Loucy (cell line): ENCODE measurements at regions not wholly inside any gene's neighbourhood (a gene's known extent, or its start where the extent isn't known, plus 50 kb on each side); places are given as distances from the start of the nearest gene placed in this dataset.

Experiments used
- H2AFZ ChIP-seq: fragments of 200-600 bp; sonication (generic); 2 replicates; pipeline ENCODE4 v1.6.0; 2016; ENCODE audit warnings: antibody characterized with exemption, mild to moderate bottlenecking, low read length, moderate library complexity
- H3F3A ChIP-seq: fragments of 200-600 bp; 2 replicates; pipeline ENCODE4 v1.6.0; 2016; ENCODE audit warnings: antibody characterized with exemption, low read depth, mild to moderate bottlenecking
- H3K27me3 ChIP-seq: fragments of 200-600 bp; sonication (generic); 2 replicates; pipeline ENCODE4 v1.6.1; 2014; ENCODE audit warnings: low read length, mild to moderate bottlenecking; ENCODE audit not compliant: insufficient read depth, poor library complexity, severe bottlenecking
- H3K36me3 ChIP-seq: fragments of 200-600 bp; sonication (generic); 2 replicates; pipeline ENCODE4 v1.6.1; 2016; ENCODE audit warnings: low read length; ENCODE audit not compliant: insufficient read depth
- H3K4me1 ChIP-seq: fragments of 200-600 bp; sonication (generic); 2 replicates; pipeline ENCODE4 v1.5.1; 2014; ENCODE audit warnings: low read length, mild to moderate bottlenecking; ENCODE audit not compliant: insufficient read depth, poor library complexity, severe bottlenecking
- H3K4me2 ChIP-seq: fragments of 200-600 bp; sonication (generic); 2 replicates; pipeline ENCODE4 v1.6.0; 2014; ENCODE audit warnings: antibody characterized with exemption, low read length, low read depth, mild to moderate bottlenecking; ENCODE audit not compliant: poor library complexity, severe bottlenecking
- H3K4me3 ChIP-seq: fragments of 200-600 bp; sonication (generic); 2 replicates; pipeline ENCODE4 v1.5.1; 2014; ENCODE audit warnings: low read length, mild to moderate bottlenecking, mixed read lengths; ENCODE audit not compliant: poor library complexity, severe bottlenecking
- H3K79me2 ChIP-seq: fragments of 200-600 bp; sonication (generic); 2 replicates; pipeline ENCODE4 v1.6.1; 2014; ENCODE audit warnings: low read length; ENCODE audit not compliant: insufficient read depth
- H3K9ac ChIP-seq: fragments of 200-600 bp; sonication (generic); 2 replicates; pipeline ENCODE4 v1.6.0; 2014; ENCODE audit warnings: mild to moderate bottlenecking, low read depth, low read length, moderate library complexity; ENCODE audit not compliant: poor library complexity, severe bottlenecking
- H3K9me2 ChIP-seq: fragments of 200-600 bp; sonication (generic); replicated peaks from 2 replicates; pipeline ENCODE4 v1.6.1; 2016; ENCODE audit warnings: low read depth, low read length, mixed read lengths
- H3K9me3 ChIP-seq: fragments of 200-600 bp; sonication (generic); 2 replicates; pipeline ENCODE4 v1.6.1; 2014; ENCODE audit warnings: mild to moderate bottlenecking, antibody characterized with exemption, low read length, low read depth; ENCODE audit not compliant: insufficient read depth
- H4K20me1 ChIP-seq: fragments of 200-600 bp; sonication (generic); 2 replicates; pipeline ENCODE4 v1.6.0; 2014; ENCODE audit warnings: antibody characterized with exemption, low read length, mild to moderate bottlenecking; ENCODE audit not compliant: insufficient read depth, poor library complexity, severe bottlenecking
- CTCF ChIP-seq: fragments of 200-600 bp; sonication (generic); conservative IDR thresholded peaks from 2 replicates; pipeline ENCODE4 v1.5.1; 2014; ENCODE audit warnings: mild to moderate bottlenecking, antibody characterized with exemption, low read length
- EZH2phosphoT487 ChIP-seq: fragments of 200-600 bp; IDR thresholded peaks from 2 replicates; pipeline ENCODE4 v1.6.1; 2018; ENCODE audit warnings: antibody characterized with exemption, mild to moderate bottlenecking, moderate library complexity, borderline replicate concordance

- no peaks in the 10 kb centered on the region for H3F3A ChIP-seq
- no peak overlapping the region for H2AFZ ChIP-seq
- H3K9ac ChIP-seq = no peak overlapping the region
- H4K20me1 ChIP-seq = no peaks in the 10 kb centered on the region
- no peaks in the 10 kb centered on the region for H3K4me1 ChIP-seq
- no peaks in the 10 kb centered on the region for H3K36me3 ChIP-seq
- H3K4me3 ChIP-seq = no peak overlapping the region
- no peak overlapping the region for H3K4me2 ChIP-seq
- no peaks in the 10 kb centered on the region for H3K27me3 ChIP-seq
- H3K79me2 ChIP-seq = no peaks in the 10 kb centered on the region
- H3K9me2 ChIP-seq = no peaks in the 10 kb centered on the region
- H3K9me3 ChIP-seq = no peaks in the 10 kb centered on the region
- TF ChIP-seq EZH2phosphoT487 (no peak), CTCF (peak; percentile 21)
These were observed 63.9 kb downstream of the MAT2B start for GRCh38 chr5:163569284-163569683.

DNA sequence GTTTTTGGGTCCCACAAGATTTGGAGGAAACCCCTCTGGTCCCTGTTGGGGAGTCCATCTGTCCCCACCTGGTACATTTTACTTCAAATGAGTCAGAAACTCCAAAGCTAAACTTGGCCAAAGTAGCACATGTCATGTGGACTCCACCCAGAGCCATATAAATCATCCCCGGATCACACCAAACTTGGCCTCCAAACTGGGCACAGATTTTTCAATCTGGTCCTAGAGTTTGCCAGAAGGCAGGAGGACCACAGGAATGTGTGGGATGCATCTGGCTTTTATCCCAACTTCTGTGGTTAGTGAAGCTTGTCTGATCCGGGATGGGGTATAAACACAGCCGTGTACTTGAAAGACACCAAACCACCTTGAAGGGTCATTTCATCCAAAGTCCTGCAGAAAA lies 66.3 kb downstream of the MAT2B start:
- Histone ChIP-seq H4K20me1 (no peaks in the 10 kb centered on the region), H3K9me2 (no peaks in the 10 kb centered on the region), H3K79me2 (no peaks in the 10 kb centered on the region), H3K9me3 (no peaks in the 10 kb centered on the region), H3K27me3 (no peaks in the 10 kb centered on the region), H3K4me3 (no peak overlapping the region), H2AFZ (no peak overlapping the region), H3F3A (no peaks in the 10 kb centered on the region), H3K4me2 (no peak overlapping the region), H3K4me1 (no peaks in the 10 kb centered on the region), H3K9ac (no peak overlapping the region), H3K36me3 (no peaks in the 10 kb centered on the region)
- no peak for TF ChIP-seq CTCF
- TF ChIP-seq EZH2phosphoT487 = no peak

DNA sequence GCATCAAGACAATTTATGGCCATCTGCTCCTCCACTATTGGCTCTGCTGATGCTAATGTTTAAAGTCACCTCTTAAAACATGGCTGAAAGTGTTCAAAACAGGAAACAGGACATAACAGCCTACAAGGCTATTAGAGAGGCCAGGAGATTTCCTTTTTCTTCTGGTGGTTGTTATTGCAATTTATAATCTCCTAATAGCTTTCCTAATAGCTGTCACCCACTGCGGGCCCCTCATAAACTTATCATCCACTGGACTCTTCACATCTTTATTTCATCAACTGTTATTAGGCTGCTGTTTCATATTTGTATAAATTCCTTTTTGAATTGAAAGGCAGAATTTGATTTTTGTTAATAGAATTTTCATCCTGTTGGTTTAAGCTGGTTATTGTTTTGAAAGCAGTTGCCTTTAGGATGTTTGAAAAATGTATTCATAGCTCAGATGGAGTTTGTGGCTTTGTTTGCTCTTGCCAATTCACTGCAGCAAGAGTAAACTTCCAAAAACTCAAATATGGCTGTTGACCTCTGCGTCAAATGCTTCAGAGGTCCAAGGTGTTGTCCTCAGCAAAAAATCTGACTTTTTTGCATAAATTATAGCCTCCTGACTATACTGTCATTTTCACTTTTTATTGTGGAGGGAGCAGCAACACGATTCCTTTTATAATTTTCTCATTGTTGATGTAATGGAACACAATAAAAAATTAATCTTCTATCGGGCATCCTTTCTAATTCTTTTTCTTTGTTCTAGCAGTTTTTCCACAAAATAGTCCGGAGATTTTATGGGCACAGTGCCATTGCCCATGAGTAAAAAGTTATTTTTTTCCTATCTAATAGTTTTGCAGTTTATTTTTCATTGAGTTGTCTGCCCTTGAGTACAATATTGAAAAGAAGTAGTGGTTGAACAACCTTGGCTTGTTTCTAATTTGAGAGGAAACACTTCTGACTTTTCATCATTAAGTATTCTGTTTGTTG lies 69.3 kb downstream of the MAT2B start:
- H2AFZ ChIP-seq = no peak overlapping the region

More for the DNA sequence above, 69.3 kb downstream of the MAT2B start:
- no peak for TF ChIP-seq EZH2phosphoT487
- no peak for TF ChIP-seq CTCF
- no peaks in the 10 kb centered on the region for H3K36me3 ChIP-seq
- no peaks in the 10 kb centered on the region for H3K27me3 ChIP-seq
- no peaks in the 10 kb centered on the region for H3K9me3 ChIP-seq
- no peaks in the 10 kb centered on the region for H3K4me1 ChIP-seq
- H3K4me2 ChIP-seq = no peak overlapping the region
- no peaks in the 10 kb centered on the region for H3F3A ChIP-seq
- H3K9ac ChIP-seq = no peak overlapping the region
- no peaks in the 10 kb centered on the region for H3K9me2 ChIP-seq
- no peaks in the 10 kb centered on the region for H3K79me2 ChIP-seq
- H3K4me3 ChIP-seq = no peak overlapping the region
- no peaks in the 10 kb centered on the region for H4K20me1 ChIP-seq
